GM13977 (cell line): ENCODE measurements at regions not wholly inside any gene's neighbourhood (a gene's known extent, or its start where the extent isn't known, plus 50 kb on each side); places are given as distances from the start of the nearest gene placed in this dataset.

ENCODE experiments used
- DNase-seq: peaks from one replicate; pipeline ENCODE4 v3.0.0; 2012; ENCODE audit warnings: low spot score
- in situ Hi-C: fragments of 300-500 bp; cut with MboI; formaldehyde crosslinking; loops from one replicate; pipeline ENCODE4 v1.12.0; 2022; ENCODE audit warnings: low sequenced_read_pairs, low pct_unique_long_range_greater_than_20kb, mixed read lengths, inconsistent platforms; ENCODE audit not compliant: unreplicated experiment
- TF ChIP-seq, protein P1 (sequence below): IDR thresholded peaks from 2 replicates; pipeline ENCODE4 v1.5.1; 2012; ENCODE audit warnings: mild to moderate bottlenecking, control low read depth; ENCODE audit not compliant: insufficient read depth; ENCODE audit errors: extremely low read depth, missing control alignments

DNA sequence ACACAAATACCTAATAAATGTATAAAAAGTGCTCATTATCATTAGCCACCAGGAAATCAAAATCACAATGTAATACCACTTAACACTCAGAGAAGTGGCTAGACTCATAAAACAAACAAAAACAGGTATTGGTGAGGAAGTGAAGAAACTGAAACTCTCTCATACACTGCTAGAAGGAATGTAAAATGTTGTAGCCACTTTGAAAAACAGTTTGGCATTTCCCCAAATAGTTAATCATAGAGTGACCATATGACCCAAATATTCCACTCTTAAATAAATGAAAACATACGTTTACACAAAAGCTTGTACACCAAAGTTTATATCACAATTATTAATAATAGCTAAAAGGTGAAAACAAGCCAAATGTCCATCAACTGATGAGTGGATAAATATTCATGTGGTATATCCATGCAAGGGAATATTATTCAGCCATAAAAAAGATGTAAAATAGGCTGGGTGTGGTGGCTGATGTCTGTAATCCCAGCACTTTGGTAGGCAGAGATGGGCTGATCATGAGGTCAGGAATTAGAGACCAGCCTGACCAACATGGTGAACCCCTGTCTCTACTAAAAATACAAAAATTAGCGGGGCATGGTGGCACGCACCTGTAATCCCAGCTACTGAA is 86.2 kb upstream of the COL5A2 start:
- in situ Hi-C loops, result no loop called here
- DNase-seq, result no peak
- TF ChIP-seq, protein P1, sequence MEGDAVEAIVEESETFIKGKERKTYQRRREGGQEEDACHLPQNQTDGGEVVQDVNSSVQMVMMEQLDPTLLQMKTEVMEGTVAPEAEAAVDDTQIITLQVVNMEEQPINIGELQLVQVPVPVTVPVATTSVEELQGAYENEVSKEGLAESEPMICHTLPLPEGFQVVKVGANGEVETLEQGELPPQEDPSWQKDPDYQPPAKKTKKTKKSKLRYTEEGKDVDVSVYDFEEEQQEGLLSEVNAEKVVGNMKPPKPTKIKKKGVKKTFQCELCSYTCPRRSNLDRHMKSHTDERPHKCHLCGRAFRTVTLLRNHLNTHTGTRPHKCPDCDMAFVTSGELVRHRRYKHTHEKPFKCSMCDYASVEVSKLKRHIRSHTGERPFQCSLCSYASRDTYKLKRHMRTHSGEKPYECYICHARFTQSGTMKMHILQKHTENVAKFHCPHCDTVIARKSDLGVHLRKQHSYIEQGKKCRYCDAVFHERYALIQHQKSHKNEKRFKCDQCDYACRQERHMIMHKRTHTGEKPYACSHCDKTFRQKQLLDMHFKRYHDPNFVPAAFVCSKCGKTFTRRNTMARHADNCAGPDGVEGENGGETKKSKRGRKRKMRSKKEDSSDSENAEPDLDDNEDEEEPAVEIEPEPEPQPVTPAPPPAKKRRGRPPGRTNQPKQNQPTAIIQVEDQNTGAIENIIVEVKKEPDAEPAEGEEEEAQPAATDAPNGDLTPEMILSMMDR, result no peak

- TF ChIP-seq, protein P1, result no peak
- in situ Hi-C loops, result no loop called here
- no peak for DNase-seq
Measured at GRCh38 chr2:189267491-189267890, 87.9 kb upstream of the COL5A2 start.

GRCh38 chr2:189267925-189268579 is 88.5 kb upstream of the COL5A2 start:
- DNase-seq, result no peak
- in situ Hi-C loops, result no loop called here
- TF ChIP-seq, protein P1, result no peak

DNA sequence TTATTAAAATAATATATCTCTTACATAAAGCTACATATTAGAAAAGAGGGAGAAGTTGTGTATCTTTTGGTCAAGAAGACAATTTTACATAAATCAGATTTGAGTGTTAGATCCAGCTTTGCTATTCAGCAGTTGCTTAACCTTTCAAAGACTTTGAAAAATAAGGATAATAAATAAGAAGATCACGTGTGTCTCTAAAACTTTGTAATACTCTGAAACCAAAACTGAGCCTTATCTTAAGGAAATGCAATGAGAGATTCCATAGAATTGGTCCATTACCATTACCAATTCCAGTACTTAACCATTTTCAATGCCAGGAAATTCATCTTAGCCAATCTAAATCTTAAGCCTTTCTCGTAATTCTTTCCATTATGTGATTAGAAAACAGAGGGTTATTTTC is 89.2 kb upstream of the COL5A2 start:
- TF ChIP-seq, protein P1, result no peak
- DNase-seq, result no peak
- in situ Hi-C loops, result no loop called here

- no peak for DNase-seq
- TF ChIP-seq, protein P1, result no peak
- in situ Hi-C loops, result no loop called here
Measured at GRCh38 chr2:189273734-189274133, 94.2 kb upstream of the COL5A2 start.

DNA sequence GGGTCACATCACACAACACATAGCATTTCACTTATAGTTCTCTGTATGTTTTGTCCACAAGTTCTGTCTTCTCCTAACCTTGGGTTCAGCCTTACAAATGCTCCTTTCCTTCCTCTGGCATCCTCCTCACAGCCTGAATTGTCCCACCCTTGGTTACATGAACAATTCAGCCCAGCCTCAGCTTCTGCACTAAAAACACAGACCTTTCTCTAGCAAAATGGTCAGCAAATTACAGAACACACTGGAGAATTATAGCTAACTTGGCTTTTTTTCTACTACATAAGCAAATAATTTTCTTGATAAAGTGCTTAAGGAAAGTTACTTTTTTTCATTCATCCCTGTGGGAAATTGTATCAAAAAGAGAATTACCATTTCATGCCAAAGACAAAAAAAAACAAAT is 94.8 kb upstream of the COL5A2 start:
- TF ChIP-seq, protein P1, result no peak
- in situ Hi-C loops, result no loop called here

More for the DNA sequence above, 94.8 kb upstream of the COL5A2 start:
- no peak for DNase-seq
